BJ (cell line): ENCODE measurements at regions not wholly inside any gene's neighbourhood (a gene's known extent, or its start where the extent isn't known, plus 50 kb on each side); places are given as distances from the start of the nearest gene placed in this dataset.

Experiments
- CTCF ChIA-PET: fragments of 350-600 bp; formaldehyde crosslinking; extraction: SDS; loops from one replicate; lab custom pipeline; 2021; ENCODE audit warnings: antibody characterized with exemption, inconsistent platforms; lab: Yijun Ruan, JAX
- POLR2A ChIA-PET: fragments of 300-600 bp; sonication (Branson Sonifier 250); formaldehyde crosslinking; extraction: SDS; loops from one replicate; lab custom pipeline; 2021; ENCODE audit warnings: antibody characterized with exemption; lab: Charles Lee
- DNase-seq: peaks from one replicate; pipeline ENCODE4 v3.0.0-alpha.2; 2011; ENCODE audit warnings: low read depth
- H3K27me3 ChIP-seq: 2 replicates; pipeline ENCODE4 v1.6.0; 2011; ENCODE audit warnings: low read length; ENCODE audit not compliant: control insufficient read depth, insufficient read depth
- H3K36me3 ChIP-seq: 2 replicates; pipeline ENCODE4 v1.5.1; 2011; ENCODE audit warnings: low read length; ENCODE audit not compliant: control insufficient read depth, insufficient read depth
- H3K4me3 ChIP-seq: 2 replicates; pipeline ENCODE4 v1.5.1; 2011; ENCODE audit warnings: low read depth, mild to moderate bottlenecking, control low read depth, low read length
- CTCF ChIP-seq: IDR thresholded peaks from 2 replicates; pipeline ENCODE4 v1.5.1; 2011; ENCODE audit warnings: low read depth, mild to moderate bottlenecking, control low read depth, inconsistent platforms, low read length, moderate library complexity; ENCODE audit not compliant: insufficient read depth

- H3K27me3 ChIP-seq, result no peaks in the 10 kb centered on the region
- DNase-seq, result no peak
- CTCF ChIA-PET, result interaction anchor here (1.1 to 2.4 kb wide), 3 partner anchors 10 to 222 kb away, joined by 3 to 9 read pairs (median 3); no protein-coding TSS in a partner anchor
- H3K4me3 ChIP-seq, result no peak overlapping the region
- no peak for TF ChIP-seq CTCF
- H3K36me3 ChIP-seq, result no peaks in the 10 kb centered on the region
- POLR2A ChIA-PET, result no interaction called here
Observed at GRCh38 chr5:73232266-73233041, 59.5 kb downstream of the TMEM174 start.

- POLR2A ChIA-PET, result no interaction called here
- H3K27me3 ChIP-seq, result no peaks in the 10 kb centered on the region
- H3K36me3 ChIP-seq, result no peaks in the 10 kb centered on the region
- CTCF ChIA-PET, result interaction anchor here (1.1 to 2.4 kb wide), 4 partner anchors 12 to 223 kb away, joined by 3 to 9 read pairs (median 4); no protein-coding TSS in a partner anchor
- no peak for DNase-seq
- TF ChIP-seq CTCF, result no peak
- H3K4me3 ChIP-seq, result no peak overlapping the region
Observed at GRCh38 chr5:73231246-73231778, 58.3 kb downstream of the TMEM174 start.

GRCh38 chr5:73230264-73231245 lies 57.6 kb downstream of the TMEM174 start:
- POLR2A ChIA-PET, result no interaction called here
- no peak for DNase-seq

GRCh38 chr5:73229271-73229670 lies 56.3 kb downstream of the TMEM174 start:
- H3K4me3 ChIP-seq, result no peak overlapping the region
- POLR2A ChIA-PET, result interaction anchor here (0.8 kb wide), 1 partner anchor 13 kb away, joined by 3 read pairs; no protein-coding TSS in a partner anchor
- TF ChIP-seq CTCF, result no peak
- peak; percentile 59 for DNase-seq
- H3K27me3 ChIP-seq, result no peaks in the 10 kb centered on the region
- CTCF ChIA-PET, result interaction anchor here (0.9 to 3.3 kb wide), 7 partner anchors 8 to 225 kb away, joined by 3 to 17 read pairs (median 4); no protein-coding TSS in a partner anchor
- H3K36me3 ChIP-seq, result no peaks in the 10 kb centered on the region

More at GRCh38 chr5:73230264-73231245, 57.6 kb downstream of the TMEM174 start:
- CTCF ChIA-PET, result interaction anchor here (1.2 to 3.3 kb wide), 5 partner anchors 9 to 220 kb away, joined by 3 to 17 read pairs (median 6); no protein-coding TSS in a partner anchor
- H3K27me3 ChIP-seq, result no peaks in the 10 kb centered on the region
- TF ChIP-seq CTCF, result no peak
- H3K36me3 ChIP-seq, result no peaks in the 10 kb centered on the region
- no peak overlapping the region for H3K4me3 ChIP-seq
